ENCODE measurements at regions not wholly inside any gene's neighbourhood (a gene's known extent, or its start where the extent isn't known, plus 50 kb on each side); places are given as distances from the start of the nearest gene placed in this dataset.

GRCh38 chr5:123718238-123718637, 206.3 kb downstream of the CSNK1G3 start (continued):
- TF ChIP-seq CHD7 (IDR thresholded peaks at IDR 0.05; ENCODE audit: insufficient replicate concordance, low read length) (no peak), SIRT6 (IDR thresholded peaks at IDR 0.05; ENCODE audit: low read length) (no peak), USF2 (IDR thresholded peaks at IDR 0.05; ENCODE audit: low read length) (no peak)
- TF ChIP-seq, protein P1, sequence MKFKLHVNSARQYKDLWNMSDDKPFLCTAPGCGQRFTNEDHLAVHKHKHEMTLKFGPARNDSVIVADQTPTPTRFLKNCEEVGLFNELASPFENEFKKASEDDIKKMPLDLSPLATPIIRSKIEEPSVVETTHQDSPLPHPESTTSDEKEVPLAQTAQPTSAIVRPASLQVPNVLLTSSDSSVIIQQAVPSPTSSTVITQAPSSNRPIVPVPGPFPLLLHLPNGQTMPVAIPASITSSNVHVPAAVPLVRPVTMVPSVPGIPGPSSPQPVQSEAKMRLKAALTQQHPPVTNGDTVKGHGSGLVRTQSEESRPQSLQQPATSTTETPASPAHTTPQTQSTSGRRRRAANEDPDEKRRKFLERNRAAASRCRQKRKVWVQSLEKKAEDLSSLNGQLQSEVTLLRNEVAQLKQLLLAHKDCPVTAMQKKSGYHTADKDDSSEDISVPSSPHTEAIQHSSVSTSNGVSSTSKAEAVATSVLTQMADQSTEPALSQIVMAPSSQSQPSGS (IDR thresholded peaks at IDR 0.05; ENCODE audit: low read length) = no peak

All from H1 (cell line).